HFFc6 (cell line): ENCODE measurements at regions not wholly inside any gene's neighbourhood (a gene's known extent, or its start where the extent isn't known, plus 50 kb on each side); places are given as distances from the start of the nearest gene placed in this dataset.
A peak's percentile ranks its signal among the peaks of the same experiment; 100 is the strongest.

ENCODE experiments used
- DNase-seq: peaks from one replicate; pipeline ENCODE4 v3.0.0-alpha.2; 2018
- H3K27ac Mint-ChIP-seq: 2 replicates; pipeline ENCODE4 v1.8.0; 2020; ENCODE audit warnings: mild to moderate bottlenecking, mixed read lengths
- H3K27me3 Mint-ChIP-seq: 2 replicates; pipeline ENCODE4 v1.8.0; 2021; ENCODE audit warnings: mild to moderate bottlenecking, moderate library complexity, mixed read lengths; ENCODE audit not compliant: insufficient read depth
- H3K36me3 Mint-ChIP-seq: 2 replicates; pipeline ENCODE4 v1.8.0; 2021; ENCODE audit warnings: low read depth, mixed read lengths
- H3K4me1 Mint-ChIP-seq: 2 replicates; pipeline ENCODE4 v1.8.0; 2020; ENCODE audit warnings: low read depth, mixed read lengths
- H3K4me3 Mint-ChIP-seq: 2 replicates; pipeline ENCODE4 v1.8.0; 2020; ENCODE audit warnings: mild to moderate bottlenecking, moderate library complexity, mixed read lengths
- H3K9me3 Mint-ChIP-seq: 2 replicates; pipeline ENCODE4 v1.8.0; 2020; ENCODE audit warnings: mild to moderate bottlenecking, mixed read lengths
- TF ChIP-seq, protein P1 (sequence below): fragments of 200-600 bp; sonication (generic); IDR thresholded peaks from 2 replicates; pipeline ENCODE4 v1.5.0; 2021; ENCODE audit warnings: antibody characterized with exemption, mild to moderate bottlenecking

DNA sequence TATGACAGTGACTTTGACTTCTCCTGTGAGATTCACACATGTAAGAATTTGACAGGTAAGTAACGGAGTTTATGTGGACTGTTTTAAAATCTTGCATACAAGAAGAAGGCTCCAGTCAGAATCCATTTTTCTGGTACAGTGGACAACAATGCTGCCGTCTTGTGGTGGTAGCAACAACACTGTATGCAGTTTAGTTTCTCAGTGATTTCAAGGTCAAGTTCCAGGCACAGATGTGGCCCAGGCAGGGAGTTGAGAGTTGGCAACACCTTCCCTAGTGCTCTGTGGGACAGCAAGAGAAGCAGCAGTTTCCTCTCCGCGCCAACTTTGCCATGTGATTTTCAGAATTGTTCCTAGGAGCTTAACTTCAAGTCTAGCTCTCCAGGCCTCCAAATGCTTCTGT, 56.0 kb upstream of the STPG2 start:
- no peak for DNase-seq
- TF ChIP-seq, protein P1, sequence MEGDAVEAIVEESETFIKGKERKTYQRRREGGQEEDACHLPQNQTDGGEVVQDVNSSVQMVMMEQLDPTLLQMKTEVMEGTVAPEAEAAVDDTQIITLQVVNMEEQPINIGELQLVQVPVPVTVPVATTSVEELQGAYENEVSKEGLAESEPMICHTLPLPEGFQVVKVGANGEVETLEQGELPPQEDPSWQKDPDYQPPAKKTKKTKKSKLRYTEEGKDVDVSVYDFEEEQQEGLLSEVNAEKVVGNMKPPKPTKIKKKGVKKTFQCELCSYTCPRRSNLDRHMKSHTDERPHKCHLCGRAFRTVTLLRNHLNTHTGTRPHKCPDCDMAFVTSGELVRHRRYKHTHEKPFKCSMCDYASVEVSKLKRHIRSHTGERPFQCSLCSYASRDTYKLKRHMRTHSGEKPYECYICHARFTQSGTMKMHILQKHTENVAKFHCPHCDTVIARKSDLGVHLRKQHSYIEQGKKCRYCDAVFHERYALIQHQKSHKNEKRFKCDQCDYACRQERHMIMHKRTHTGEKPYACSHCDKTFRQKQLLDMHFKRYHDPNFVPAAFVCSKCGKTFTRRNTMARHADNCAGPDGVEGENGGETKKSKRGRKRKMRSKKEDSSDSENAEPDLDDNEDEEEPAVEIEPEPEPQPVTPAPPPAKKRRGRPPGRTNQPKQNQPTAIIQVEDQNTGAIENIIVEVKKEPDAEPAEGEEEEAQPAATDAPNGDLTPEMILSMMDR = peak; percentile 21; the same call in 1 of the 2 replicates
- peaks cover 5% of the 10 kb centered on the region for H3K27me3 Mint-ChIP-seq
- H3K4me1 Mint-ChIP-seq = no peaks in the 10 kb centered on the region
- H3K27ac Mint-ChIP-seq = no peak overlapping the region
- H3K4me3 Mint-ChIP-seq = no peak overlapping the region
- H3K36me3 Mint-ChIP-seq = 0 out of 2 replicates have a peak, but pooled peaks cover 10% of the 10 kb centered on the region
- H3K9me3 Mint-ChIP-seq = peaks cover 15% of the 10 kb centered on the region

DNA sequence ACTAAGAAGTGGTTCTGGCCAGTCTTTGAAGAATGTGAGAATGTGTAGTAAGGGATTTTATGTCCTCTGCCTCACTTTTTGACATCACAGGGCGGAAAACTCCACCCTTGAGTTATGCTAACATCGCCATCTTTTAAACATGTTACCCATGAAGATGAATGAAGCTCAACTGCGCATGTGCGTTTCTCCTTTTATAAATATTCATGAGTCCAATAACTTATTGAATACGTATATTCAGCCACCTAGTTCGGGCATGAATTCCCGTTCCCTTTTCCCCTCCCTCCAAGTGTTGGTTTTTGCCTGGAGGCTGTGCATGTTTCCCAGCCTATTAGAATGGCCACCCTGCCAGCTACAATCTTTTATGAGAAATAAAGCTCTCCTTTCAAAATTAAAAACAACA, 51.7 kb upstream of the STPG2 start:
- H3K4me3 Mint-ChIP-seq = no peak overlapping the region
- TF ChIP-seq, protein P1 = no peak
- DNase-seq = no peak
- H3K27ac Mint-ChIP-seq = no peak overlapping the region
- H3K9me3 Mint-ChIP-seq = peaks cover 32% of the 10 kb centered on the region
- H3K36me3 Mint-ChIP-seq = peaks cover 10% of the 10 kb centered on the region; the same call in 1 of the 2 replicates
- H3K27me3 Mint-ChIP-seq = peaks cover 5% of the 10 kb centered on the region
- H3K4me1 Mint-ChIP-seq = no peaks in the 10 kb centered on the region

DNA sequence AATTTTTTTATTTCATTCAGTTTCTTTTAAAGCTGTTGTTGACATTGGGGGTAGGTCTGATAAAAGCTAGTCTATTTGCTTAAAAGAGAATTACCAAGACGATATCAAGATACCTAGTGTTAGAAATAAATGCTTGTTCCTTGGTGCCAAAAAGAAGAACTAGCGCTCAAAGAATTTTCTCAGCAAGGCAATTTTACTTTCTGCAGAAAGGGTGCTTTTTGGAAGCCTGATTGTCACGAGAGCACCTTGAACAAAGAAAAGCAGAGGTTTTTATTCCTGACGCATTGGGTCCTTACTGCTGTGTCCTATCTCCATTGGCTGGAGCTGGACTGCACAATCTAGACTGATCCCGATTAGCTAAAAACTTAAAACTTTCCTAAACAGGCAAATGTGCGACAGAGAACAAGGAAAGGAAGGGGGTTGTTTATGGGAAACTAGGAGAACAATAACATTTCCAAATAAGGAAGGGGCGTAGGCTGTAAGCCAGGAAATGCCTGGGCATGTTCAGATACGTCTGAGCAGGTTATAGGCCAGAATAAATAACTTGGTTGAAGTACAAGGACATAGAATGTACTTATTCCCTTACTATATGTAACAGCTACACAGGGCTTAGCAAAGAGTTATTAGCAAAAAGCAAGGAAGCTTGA, 50.3 kb upstream of the STPG2 start:
- peaks cover 5% of the 10 kb centered on the region for H3K27me3 Mint-ChIP-seq
- TF ChIP-seq, protein P1 = no peak
- no peak for DNase-seq
- H3K4me3 Mint-ChIP-seq = no peak overlapping the region
- no peaks in the 10 kb centered on the region for H3K4me1 Mint-ChIP-seq
- H3K9me3 Mint-ChIP-seq = peaks cover 32% of the 10 kb centered on the region
- no peak overlapping the region for H3K27ac Mint-ChIP-seq
- peaks cover 10% of the 10 kb centered on the region; the same call in 1 of the 2 replicates for H3K36me3 Mint-ChIP-seq
